Skin epidermis (tissue), 12 donors: ENCODE measurements at regions not wholly inside any gene's neighbourhood (a gene's known extent, or its start where the extent isn't known, plus 50 kb on each side); places are given as distances from the start of the nearest gene placed in this dataset.
"Not testable (repeated sequence)": the region's sequence is repeated elsewhere in the genome, so short reads cannot be mapped to it uniquely, and the experiment has no call there.

ENCODE experiments used
- H3K27ac ChIP-seq, 21 experiments: fragments of 200-600 bp; sonication (generic) in 11 of 21; one replicate each; pipeline ENCODE4 v1.5.0; 2020; ENCODE audit warnings: mild to moderate bottlenecking in 3 of 21, inconsistent platforms in 2 of 21, moderate library complexity in 2 of 21
- H3K4me3 ChIP-seq, 7 experiments: fragments of 200-600 bp; sonication (generic) in 2 of 7; one replicate each; pipeline ENCODE4 v1.5.0; 2020; ENCODE audit warnings: inconsistent platforms in 2 of 7, mild to moderate bottlenecking in 2 of 7, moderate library complexity in 1 of 7

GRCh38 chr21:35563885-35564451, 496.4 kb downstream of the SETD4 start:
- H3K27ac ChIP-seq: peak overlapping the region in 14 of 21 experiments; percentile 4 to 85 (median 54)
- H3K4me3 ChIP-seq: no peak overlapping the region

DNA sequence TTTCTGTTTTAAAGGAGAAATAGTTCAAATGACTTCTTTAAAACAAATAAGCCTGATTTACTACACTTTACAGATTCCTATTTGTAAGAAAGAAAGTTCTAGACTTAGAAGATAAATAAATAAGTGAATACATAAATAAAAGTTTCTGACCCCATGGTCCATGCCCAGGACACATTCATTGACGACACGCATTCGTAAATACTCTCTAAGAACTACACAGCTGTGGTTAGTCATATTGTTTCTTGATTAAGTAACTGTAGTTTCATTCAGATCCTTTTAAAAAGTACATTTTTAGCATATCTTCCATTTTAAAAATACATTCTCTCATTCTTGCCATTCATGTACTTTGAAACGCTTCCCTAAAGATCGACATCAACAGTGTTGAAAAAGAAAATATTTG, 497.4 kb downstream of the SETD4 start:
- Histone ChIP-seq H3K4me3 (no peak overlapping the region), H3K27ac (peak overlapping the region in 8 of 21 experiments; percentile 1 to 85 (median 47))

DNA sequence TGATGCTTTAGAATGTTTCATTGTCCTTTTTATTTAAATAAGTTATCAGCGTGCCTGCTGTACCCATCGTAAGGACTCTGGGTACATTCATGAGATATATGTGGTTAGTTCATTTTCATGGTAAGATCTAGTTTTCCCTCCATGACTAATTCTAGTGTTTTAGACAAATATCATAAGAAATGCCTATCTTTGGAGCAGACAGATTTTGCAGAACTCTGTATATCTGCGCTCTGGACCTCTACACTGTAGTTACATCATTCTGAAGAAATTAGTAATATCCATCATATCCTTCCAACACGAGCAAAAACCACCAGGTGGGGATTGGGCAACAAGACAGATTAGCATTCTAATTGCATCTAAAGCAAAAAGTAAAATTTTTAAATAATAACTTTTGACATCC, 499.2 kb downstream of the SETD4 start:
- H3K27ac ChIP-seq: peak overlapping the region in 2 of 21 experiments; percentile 43 to 82
- H3K4me3 ChIP-seq: no peak overlapping the region

DNA sequence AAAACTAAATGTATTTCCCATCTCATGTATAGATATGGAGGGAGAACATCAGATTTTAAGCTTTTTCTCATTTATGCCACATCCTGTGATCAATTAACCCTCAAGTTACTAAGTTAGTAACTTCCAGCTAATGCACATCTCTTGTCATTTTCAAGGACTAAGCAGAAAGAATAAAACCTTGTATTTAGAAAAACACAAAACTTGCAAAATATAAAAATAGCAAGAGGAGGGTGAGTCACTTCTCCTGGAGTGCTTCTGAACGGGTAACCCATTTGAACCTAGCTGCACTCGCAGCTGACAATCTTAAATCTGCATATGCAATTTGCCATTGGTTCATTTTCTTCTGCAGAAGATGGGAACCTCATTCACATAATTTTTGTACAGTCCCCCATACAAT, 500.5 kb downstream of the SETD4 start:
- no peak overlapping the region for H3K4me3 ChIP-seq
- peak overlapping the region in 6 of 21 experiments; percentile 9 to 82 (median 68) for H3K27ac ChIP-seq

DNA sequence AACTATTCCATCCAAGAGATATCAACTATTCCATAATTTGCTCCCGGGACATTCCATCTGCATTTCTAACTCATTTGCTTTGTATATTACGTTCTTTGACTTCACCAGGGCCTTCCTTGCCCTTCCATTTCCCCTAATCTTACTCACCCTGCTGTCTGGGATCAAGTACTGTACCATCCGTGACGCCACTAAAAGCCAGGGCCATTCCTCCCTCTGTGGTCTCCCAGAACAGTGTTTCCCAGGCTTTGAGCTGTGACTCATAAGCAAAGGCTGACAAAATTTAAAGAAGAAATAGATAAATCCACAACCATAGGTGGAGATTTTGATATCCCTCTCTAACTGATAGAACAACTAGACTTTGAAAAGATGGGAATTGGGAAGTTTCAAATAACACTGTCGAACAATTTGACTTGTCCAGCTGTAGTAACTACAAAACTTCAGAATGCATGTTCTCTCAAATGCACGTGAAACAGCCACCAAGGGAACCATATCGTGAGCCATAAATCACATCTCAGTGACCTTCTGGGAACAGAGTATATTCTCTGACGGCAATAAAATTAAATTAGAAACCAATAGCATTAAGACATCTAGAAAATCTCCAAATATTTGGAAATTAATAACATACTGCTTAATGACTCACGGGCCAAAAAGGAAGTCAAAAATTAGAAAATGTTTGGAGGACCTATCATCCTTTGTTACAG, 501.0 kb downstream of the SETD4 start:
- no peak overlapping the region for H3K4me3 ChIP-seq
- peak overlapping the region in 10 of 21 experiments; percentile 9 to 82 (median 47) for H3K27ac ChIP-seq

- Histone ChIP-seq H3K27ac (no peak overlapping the region), H3K4me3 (no peak overlapping the region)
These were observed 503.8 kb downstream of the SETD4 start for GRCh38 chr21:35556536-35556935.

DNA sequence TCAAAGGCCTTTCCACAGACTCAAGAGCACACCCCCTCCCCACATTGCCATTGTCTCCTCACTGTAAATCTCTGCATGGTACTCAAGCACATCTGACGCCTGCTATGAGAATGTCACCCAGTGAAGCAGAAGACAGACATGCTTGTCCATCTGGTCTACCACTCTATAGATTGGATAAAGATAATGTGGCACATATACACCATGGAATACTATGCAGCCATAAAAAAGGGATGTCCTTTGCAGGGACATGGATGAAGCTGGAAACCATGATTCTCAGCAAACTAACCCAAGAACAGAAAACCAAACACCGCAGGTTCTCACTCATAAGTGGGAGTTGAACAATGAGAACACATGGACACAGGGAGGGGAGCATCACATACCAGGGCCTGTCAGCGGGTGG, 503.4 kb upstream of the RUNX1 start:
- not testable (repeated sequence) for H3K27ac ChIP-seq, H3K4me3 ChIP-seq

- H3K27ac ChIP-seq: peak overlapping the region in 2 of 21 experiments; percentile 8 to 22
These were observed 500.0 kb upstream of the RUNX1 start for GRCh38 chr21:35548904-35549615.

GRCh38 chr21:35547946-35548774, 499.1 kb upstream of the RUNX1 start:
- no peak overlapping the region for H3K4me3 ChIP-seq
- H3K27ac ChIP-seq: peak overlapping the region in 2 of 21 experiments; percentile 8 to 13

More at GRCh38 chr21:35548904-35549615, 500.0 kb upstream of the RUNX1 start:
- no peak overlapping the region for H3K4me3 ChIP-seq

- Histone ChIP-seq H3K4me3 (no peak overlapping the region), H3K27ac (no peak overlapping the region)
These were observed 494.6 kb upstream of the RUNX1 start for GRCh38 chr21:35543746-35544145.

- no peak overlapping the region for H3K4me3 ChIP-seq
- no peak overlapping the region for H3K27ac ChIP-seq
These were observed 492.0 kb upstream of the RUNX1 start for GRCh38 chr21:35540950-35541638.

DNA sequence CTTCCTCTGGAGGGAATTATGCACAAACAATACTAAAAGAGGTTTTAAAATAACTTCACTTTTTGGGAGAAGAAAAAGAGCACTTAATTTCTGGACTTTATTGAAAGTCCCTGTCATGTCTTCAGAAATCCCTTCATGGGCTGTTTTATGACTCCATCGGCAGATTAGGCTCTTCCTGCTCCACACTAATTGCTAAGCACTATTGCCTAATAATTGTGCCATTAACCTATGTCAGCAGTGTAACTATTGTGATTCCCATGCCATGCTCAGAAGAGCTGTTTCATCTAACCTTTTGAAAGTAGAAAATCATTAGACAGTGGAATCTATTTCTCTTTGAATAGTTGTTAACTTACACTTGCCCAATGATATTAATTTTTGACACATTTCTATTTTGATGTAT, 489.3 kb upstream of the RUNX1 start:
- Histone ChIP-seq H3K4me3 (no peak overlapping the region), H3K27ac (no peak overlapping the region)

DNA sequence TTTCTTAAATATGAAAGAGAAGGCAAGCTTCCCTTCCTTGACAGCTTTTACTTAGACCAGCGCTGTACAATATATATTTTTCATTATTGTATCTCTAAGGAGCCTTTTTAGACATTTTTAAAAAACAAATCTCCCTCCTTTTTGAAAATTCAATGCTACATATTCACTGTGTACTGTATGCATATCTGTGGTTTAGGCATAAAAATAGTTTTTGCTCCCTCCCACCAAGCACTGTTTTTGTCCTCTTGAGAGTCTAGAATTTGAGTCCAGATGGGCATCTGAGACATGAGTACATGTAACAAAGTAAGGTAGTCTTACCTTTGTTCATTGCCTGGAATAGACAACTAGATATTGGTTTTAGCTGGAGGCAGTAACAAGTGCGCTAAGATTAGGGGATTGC, 488.5 kb upstream of the RUNX1 start:
- no peak overlapping the region for H3K4me3 ChIP-seq
- no peak overlapping the region for H3K27ac ChIP-seq

- Histone ChIP-seq H3K4me3 (no peak overlapping the region), H3K27ac (no peak overlapping the region)
These were observed 484.8 kb upstream of the RUNX1 start for GRCh38 chr21:35533893-35534292.

DNA sequence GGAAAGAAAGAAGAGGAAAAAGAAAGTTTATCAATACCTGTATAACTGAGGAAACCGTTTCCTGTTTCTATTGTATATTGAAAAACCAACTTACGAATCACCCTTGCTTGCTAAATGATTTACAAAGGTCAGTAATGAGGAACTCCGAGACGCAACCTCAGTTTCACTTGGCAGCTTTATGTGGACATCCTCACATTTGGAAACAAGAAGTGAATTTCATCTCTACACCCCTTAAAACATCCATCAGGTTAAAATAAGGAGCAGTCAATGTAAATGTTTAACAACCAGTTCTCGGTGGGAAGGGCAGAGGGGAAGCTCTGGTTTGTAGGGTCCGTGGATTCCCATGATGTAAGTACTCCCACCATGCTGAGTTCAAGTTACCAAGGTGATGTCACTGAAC, 481.7 kb upstream of the RUNX1 start:
- no peak overlapping the region for H3K4me3 ChIP-seq
- no peak overlapping the region for H3K27ac ChIP-seq

GRCh38 chr21:35529171-35529863, 480.2 kb upstream of the RUNX1 start:
- H3K27ac ChIP-seq: peak overlapping the region in 19 of 21 experiments; percentile 33 to 91 (median 66)
- peak overlapping the region in 5 of 7 experiments; percentile 22 to 37 (median 30) for H3K4me3 ChIP-seq

DNA sequence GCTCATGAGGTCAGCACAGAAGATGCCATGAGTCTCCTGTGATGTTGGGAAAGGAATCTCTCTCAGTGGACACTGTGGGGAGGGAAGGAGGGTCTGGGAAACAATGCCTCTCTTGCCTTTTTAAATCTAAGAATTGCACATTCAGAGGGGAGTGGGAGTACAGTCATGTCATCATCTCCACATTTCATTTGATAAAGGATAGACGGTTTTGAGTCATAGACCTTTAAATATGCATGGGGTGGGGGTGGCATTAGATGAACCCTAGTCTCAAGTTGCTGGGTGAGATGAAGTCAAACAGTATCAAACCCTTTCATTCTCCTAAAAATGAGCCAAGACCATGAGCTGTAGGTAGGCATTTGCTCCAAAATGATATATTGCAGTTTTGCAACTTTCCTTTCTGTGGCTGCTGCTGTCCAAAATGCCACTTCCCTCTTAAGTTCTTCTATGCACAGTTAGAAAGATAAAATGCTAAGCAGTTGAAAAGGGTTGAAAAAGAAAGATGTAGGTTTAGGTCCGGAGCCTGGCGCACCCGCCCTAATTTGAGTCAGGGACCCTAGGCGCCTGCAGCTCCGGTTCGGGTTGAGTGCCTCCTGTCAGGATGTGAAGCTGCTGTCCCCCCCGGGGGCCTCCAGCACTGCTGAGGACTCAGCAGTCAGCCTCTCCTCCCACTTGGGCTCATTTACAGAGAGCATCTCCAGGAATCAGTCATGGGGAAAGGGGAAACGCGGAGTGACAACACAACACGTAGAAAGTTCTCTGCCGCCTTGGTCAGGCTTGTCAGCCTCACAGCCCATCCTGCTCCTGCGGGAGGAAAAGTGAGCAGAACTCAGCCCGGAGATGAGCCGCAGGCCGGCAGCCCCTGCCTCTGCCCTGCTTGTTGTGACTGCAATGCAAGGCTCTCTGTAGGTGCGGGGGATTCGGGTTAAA, 479.3 kb upstream of the RUNX1 start:
- H3K4me3 ChIP-seq: peak overlapping the region in 5 of 7 experiments; percentile 22 to 37 (median 30)
- H3K27ac ChIP-seq: peak overlapping the region in 19 of 21 experiments; percentile 33 to 91 (median 66)

GRCh38 chr21:35527358-35527757, 478.3 kb upstream of the RUNX1 start:
- Histone ChIP-seq H3K27ac (no peak overlapping the region), H3K4me3 (no peak overlapping the region)
